ENCODE measurements at regions not wholly inside any gene's neighbourhood (a gene's known extent, or its start where the extent isn't known, plus 50 kb on each side); places are given as distances from the start of the nearest gene placed in this dataset.

DNA sequence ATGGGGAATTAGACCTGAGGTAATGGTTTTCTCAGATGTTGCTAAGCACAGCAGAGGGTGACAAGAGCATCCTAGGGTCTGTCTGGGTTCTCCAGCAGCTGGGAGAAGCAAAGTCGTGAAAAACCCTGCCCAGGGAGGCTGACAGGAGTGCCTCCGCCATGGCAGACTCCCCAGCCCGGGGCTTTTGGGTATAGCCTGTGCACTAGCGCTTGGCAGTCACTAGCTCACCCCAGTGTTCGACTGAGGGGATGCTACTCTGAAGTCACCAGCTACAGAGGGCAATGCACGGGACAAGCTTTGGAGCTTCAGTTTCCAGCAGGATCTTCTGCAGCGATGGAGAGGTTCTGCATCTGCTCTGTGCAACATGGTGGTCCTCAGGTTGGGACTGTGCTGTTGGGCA is 87.5 kb downstream of the ING1 start:
- ATAC-seq (no peak), DNase-seq (no peak)
- no peaks in the 10 kb centered on the region for H3K9me3 ChIP-seq
- intact Hi-C loops (cut with DNase I), result no loop called here
- peaks cover 5% of the 10 kb centered on the region for H3K27me3 ChIP-seq
- TF ChIP-seq, protein P1, sequence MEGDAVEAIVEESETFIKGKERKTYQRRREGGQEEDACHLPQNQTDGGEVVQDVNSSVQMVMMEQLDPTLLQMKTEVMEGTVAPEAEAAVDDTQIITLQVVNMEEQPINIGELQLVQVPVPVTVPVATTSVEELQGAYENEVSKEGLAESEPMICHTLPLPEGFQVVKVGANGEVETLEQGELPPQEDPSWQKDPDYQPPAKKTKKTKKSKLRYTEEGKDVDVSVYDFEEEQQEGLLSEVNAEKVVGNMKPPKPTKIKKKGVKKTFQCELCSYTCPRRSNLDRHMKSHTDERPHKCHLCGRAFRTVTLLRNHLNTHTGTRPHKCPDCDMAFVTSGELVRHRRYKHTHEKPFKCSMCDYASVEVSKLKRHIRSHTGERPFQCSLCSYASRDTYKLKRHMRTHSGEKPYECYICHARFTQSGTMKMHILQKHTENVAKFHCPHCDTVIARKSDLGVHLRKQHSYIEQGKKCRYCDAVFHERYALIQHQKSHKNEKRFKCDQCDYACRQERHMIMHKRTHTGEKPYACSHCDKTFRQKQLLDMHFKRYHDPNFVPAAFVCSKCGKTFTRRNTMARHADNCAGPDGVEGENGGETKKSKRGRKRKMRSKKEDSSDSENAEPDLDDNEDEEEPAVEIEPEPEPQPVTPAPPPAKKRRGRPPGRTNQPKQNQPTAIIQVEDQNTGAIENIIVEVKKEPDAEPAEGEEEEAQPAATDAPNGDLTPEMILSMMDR (IDR thresholded peaks at IDR 0.05), result no peak
- H3K4me3 ChIP-seq, result no peak overlapping the region
- H3K36me3 ChIP-seq, result no peaks in the 10 kb centered on the region
- H3K4me1 ChIP-seq, result peaks cover 6% of the 10 kb centered on the region
- no peak overlapping the region for H3K27ac ChIP-seq

DNA sequence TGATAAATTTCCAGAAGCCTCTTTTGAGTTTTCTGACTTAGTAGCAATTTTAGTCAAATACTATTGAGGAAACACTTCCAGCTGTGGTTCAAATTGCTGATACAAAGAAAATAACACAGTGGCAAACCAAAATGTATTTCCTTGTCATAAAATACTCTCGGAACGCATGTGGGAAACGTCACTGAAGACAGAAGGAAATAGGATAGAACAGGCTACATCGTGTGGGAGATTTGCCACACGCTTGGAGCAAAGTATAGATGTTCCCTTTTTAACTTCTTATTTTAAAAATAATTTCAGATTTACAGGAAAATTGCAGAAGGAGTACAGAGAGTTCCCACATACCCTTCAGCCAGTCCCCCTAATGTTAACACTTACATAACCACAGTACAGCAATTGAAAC is 88.8 kb downstream of the ING1 start:
- no peak overlapping the region for H3K27ac ChIP-seq
- TF ChIP-seq, protein P1 (IDR thresholded peaks at IDR 0.05), result no peak
- intact Hi-C loops (cut with DNase I), result no loop called here
- H3K36me3 ChIP-seq, result no peaks in the 10 kb centered on the region
- no peaks in the 10 kb centered on the region for H3K9me3 ChIP-seq
- DNase-seq (no peak), ATAC-seq (no peak)
- H3K4me3 ChIP-seq, result no peak overlapping the region
- H3K27me3 ChIP-seq, result peaks cover 7% of the 10 kb centered on the region
- H3K4me1 ChIP-seq, result peaks cover 6% of the 10 kb centered on the region

DNA sequence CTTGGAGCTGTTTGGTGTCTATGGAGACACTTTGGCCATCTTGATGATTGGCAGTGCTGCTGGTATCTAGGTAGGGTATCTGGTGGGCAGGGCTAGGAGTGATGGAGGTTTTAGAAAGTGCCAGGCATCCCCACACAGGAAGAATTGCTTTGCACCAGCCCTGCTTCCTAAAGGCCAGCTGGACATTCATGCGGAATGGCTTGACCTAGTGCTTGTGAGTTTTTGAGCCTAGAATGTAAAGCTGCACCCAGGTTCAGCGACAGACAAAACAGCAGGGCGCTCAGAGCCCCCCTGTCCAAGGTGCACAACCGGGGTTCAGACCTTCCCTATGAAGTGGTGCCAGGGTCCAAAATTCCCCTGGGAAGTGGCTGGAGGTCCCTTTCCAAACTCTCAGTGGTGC is 93.1 kb downstream of the ING1 start:
- no peak overlapping the region for H3K27ac ChIP-seq
- TF ChIP-seq, protein P1 (IDR thresholded peaks at IDR 0.05), result no peak
- H3K27me3 ChIP-seq, result peaks cover 30% of the 10 kb centered on the region
- H3K36me3 ChIP-seq, result no peaks in the 10 kb centered on the region
- no peaks in the 10 kb centered on the region for H3K4me1 ChIP-seq
- no peak overlapping the region for H3K4me3 ChIP-seq
- ATAC-seq, result no peak
- DNase-seq, result no peak
- H3K9me3 ChIP-seq, result no peaks in the 10 kb centered on the region
- intact Hi-C loops (cut with DNase I), result no loop called here

DNA sequence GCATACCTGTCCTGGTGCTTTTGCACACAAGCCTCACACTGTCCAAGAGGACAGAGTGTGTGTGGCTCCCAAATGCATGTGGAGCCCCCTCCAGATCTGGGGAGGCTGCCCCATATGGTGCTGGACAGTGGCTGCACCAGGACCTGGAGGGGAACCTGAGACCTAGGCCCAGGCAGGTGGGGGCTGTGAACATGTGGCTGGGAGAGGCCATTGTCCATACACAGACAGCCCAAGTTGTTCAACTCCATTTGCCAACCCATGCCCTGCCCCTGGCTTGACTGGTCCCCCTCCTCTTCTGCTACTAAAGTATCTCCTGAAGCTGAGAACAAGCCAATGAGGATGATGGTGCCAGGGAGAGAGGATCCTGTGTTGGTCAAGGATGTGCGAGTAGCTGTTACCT is 94.0 kb downstream of the ING1 start:
- no peak for DNase-seq
- TF ChIP-seq, protein P1 (IDR thresholded peaks at IDR 0.05), result no peak
- no peaks in the 10 kb centered on the region for H3K9me3 ChIP-seq
- peaks cover 5% of the 10 kb centered on the region for H3K4me1 ChIP-seq
- peaks cover 39% of the 10 kb centered on the region for H3K27me3 ChIP-seq
- H3K27ac ChIP-seq, result no peak overlapping the region
- no peaks in the 10 kb centered on the region for H3K36me3 ChIP-seq
- intact Hi-C loops (cut with DNase I), result no loop called here
- peak; percentile 23 for ATAC-seq
- no peak overlapping the region for H3K4me3 ChIP-seq

DNA sequence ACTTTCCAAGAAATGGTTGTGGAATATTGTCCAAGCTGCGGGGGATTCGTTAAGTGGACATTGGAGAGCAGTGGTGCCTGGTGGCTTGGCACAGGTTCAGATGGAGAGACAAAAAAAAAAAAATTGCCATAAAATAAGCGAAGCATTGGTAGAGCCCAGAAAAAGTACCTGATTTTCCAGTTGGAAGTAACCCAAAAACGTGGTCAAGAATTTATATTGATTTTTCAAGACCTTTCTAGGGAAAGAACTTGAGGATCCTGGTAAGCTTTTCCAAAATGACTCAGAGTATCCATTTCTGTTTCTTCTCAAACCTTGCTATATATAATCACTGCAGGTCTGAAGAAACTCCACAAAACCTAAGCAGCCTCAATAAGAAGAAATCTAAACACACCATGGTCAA is 94.6 kb downstream of the ING1 start:
- intact Hi-C loops (cut with DNase I), result no loop called here
- H3K9me3 ChIP-seq, result no peaks in the 10 kb centered on the region
- H3K4me3 ChIP-seq, result no peak overlapping the region
- H3K27me3 ChIP-seq, result peaks cover 40% of the 10 kb centered on the region
- H3K4me1 ChIP-seq, result peaks cover 5% of the 10 kb centered on the region
- no peak overlapping the region for H3K27ac ChIP-seq
- DNase-seq, result no peak
- no peak for ATAC-seq
- H3K36me3 ChIP-seq, result no peaks in the 10 kb centered on the region
- TF ChIP-seq, protein P1 (IDR thresholded peaks at IDR 0.05), result no peak

DNA sequence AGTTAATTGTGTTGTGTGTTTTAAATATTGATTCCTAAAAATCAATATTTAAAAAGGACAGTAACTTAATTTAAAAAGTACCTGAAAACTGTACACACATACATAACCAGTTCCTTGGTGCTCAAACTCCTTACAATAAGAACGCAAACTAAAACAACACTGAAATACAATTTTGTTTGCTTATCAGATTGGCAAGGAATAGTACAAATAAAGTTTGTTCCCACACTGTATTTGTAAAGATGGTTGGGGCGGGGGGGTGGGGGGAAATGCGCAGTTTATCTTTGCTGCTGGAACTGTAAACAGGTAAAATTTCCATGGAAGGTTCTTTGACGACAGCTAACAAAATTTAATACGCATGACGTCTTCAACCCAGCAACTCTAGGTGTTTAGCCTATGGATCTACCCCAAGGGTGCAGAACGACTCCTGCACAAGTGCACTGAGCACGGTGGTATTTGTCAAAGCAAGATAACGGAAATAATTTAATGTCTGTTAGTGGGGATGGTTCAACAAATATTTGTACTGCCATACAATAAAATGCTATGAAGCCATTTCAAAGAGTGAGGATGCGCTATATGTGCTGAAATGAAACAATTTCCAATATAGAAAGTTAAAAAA is 96.5 kb downstream of the ING1 start:
- H3K36me3 ChIP-seq, result no peaks in the 10 kb centered on the region
- H3K27me3 ChIP-seq, result peaks cover 40% of the 10 kb centered on the region
- TF ChIP-seq, protein P1 (IDR thresholded peaks at IDR 0.05), result no peak
- H3K4me3 ChIP-seq, result no peak overlapping the region
- no peak for ATAC-seq
- no peaks in the 10 kb centered on the region for H3K9me3 ChIP-seq
- intact Hi-C loops (cut with DNase I), result loop anchor here (10.0 kb wide), 1 partner anchor 225 kb away; no protein-coding TSS in a partner anchor
- no peak for DNase-seq
- H3K4me1 ChIP-seq, result peaks cover 5% of the 10 kb centered on the region
- no peak overlapping the region for H3K27ac ChIP-seq

Data from upper lobe of right lung (tissue), 1 donor.